ENCODE measurements at regions not wholly inside any gene's neighbourhood (a gene's known extent, or its start where the extent isn't known, plus 50 kb on each side); places are given as distances from the start of the nearest gene placed in this dataset.
A peak's percentile ranks its signal among the peaks of the same experiment; 100 is the strongest.

GRCh38 chr15:93929375-93930094 is 301.8 kb upstream of the MCTP2 start:
- TF ChIP-seq CTCF (IDR thresholded peaks at IDR 0.05) (no peak), GABPA (IDR thresholded peaks at IDR 0.05; ENCODE audit: low read depth) (no peak), ELF1 (IDR thresholded peaks at IDR 0.05) (no peak), EZH2phosphoT487 (IDR thresholded peaks at IDR 0.05; ENCODE audit: borderline replicate concordance, low read depth) (no peak), MXI1 (IDR thresholded peaks at IDR 0.05; ENCODE audit: low read depth, low read length) (no peak), RAD21 (IDR thresholded peaks at IDR 0.05; ENCODE audit: low read length) (no peak), GATA2 (CRISPR knock-in tag; IDR thresholded peaks at IDR 0.05) (no peak), REST (IDR thresholded peaks at IDR 0.05; ENCODE audit: low read depth, low read length) (no peak), TAF1 (IDR thresholded peaks at IDR 0.05; ENCODE audit: borderline replicate concordance, low read depth, low read length) (no peak), MAX (IDR thresholded peaks at IDR 0.05; ENCODE audit: low read depth) (no peak), CHD2 (IDR thresholded peaks at IDR 0.05; ENCODE audit: low read length, partially characterized antibody) (no peak), POLR2AphosphoS5 (IDR thresholded peaks at IDR 0.05; ENCODE audit: low read depth, low read length) (no peak), NFIC (IDR thresholded peaks at IDR 0.05; ENCODE audit: borderline replicate concordance) (peak; percentile 73)

Measured in SK-N-SH (cell line).